ENCODE measurements at regions not wholly inside any gene's neighbourhood (a gene's known extent, or its start where the extent isn't known, plus 50 kb on each side); places are given as distances from the start of the nearest gene placed in this dataset.
"Not testable (repeated sequence)": the region's sequence is repeated elsewhere in the genome, so short reads cannot be mapped to it uniquely, and the experiment has no call there.

- TF ChIP-seq ATF6 (CRISPR knock-in tag; IDR thresholded peaks at IDR 0.05): no peak
These were observed 283.1 kb upstream of the RASGRP1 start (continued) for GRCh38 chr15:38847666-38848065.

GRCh38 chr15:38849046-38849445 lies 284.4 kb upstream of the RASGRP1 start:
- H3K27ac Mint-ChIP-seq: no peak overlapping the region
- H3K4me3 Mint-ChIP-seq: no peak overlapping the region

GRCh38 chr15:38852188-38852587 lies 287.6 kb upstream of the RASGRP1 start:
- H3K27me3 Mint-ChIP-seq (ENCODE audit: low read depth); H3K4me1 Mint-ChIP-seq; H3K4me3 Mint-ChIP-seq; H3K27ac Mint-ChIP-seq; H3K9me3 Mint-ChIP-seq; H3K36me3 Mint-ChIP-seq; POLR2A ChIA-PET; DNase-seq (ENCODE audit: low spot score); CTCF ChIA-PET; ATAC-seq: not testable (repeated sequence)

More at GRCh38 chr15:38849046-38849445, 284.4 kb upstream of the RASGRP1 start:
- ATAC-seq (no peak), DNase-seq (ENCODE audit: low spot score) (no peak)
- H3K27me3 Mint-ChIP-seq (ENCODE audit: low read depth): no peaks in the 10 kb centered on the region
- CTCF ChIA-PET: interaction anchor here (0.7 to 1.2 kb wide), 2 partner anchors 24 to 731 kb away, joined by 3 to 4 read pairs; no protein-coding TSS in a partner anchor
- POLR2A ChIA-PET: no interaction called here
- no peak for TF ChIP-seq NR1H2 (CRISPR knock-in tag; IDR thresholded peaks at IDR 0.05)
- H3K9me3 Mint-ChIP-seq: no peaks in the 10 kb centered on the region
- H3K4me1 Mint-ChIP-seq: peaks cover 12% of the 10 kb centered on the region
- no peaks in the 10 kb centered on the region for H3K36me3 Mint-ChIP-seq

DNA sequence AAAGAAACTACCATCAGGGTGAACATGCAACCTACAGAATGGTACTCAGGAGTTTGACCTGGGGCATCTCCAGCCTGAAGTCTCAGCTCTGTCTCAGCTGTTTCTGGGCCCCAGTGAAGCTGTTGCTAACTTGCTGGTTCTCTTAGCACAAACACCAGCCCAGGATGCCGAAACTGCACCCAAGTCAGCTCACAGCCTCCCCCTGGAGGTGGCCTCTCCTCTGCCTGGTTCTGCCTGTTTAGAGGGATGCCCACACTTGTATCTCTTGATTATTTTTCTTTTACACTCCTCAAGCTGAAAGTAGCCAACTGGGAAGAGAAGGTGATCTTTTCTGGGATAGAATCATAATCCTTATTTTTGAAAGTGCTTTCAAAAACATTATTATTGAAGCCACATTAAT lies 289.0 kb upstream of the RASGRP1 start:
- Mint-ChIP-seq H3K36me3 (no peaks in the 10 kb centered on the region), H3K4me3 (no peak overlapping the region), H3K27ac (no peak overlapping the region), H3K4me1 (0 out of 2 replicates have a peak, but pooled peaks cover 4% of the 10 kb centered on the region), H3K27me3 (ENCODE audit: low read depth) (no peaks in the 10 kb centered on the region), H3K9me3 (peaks cover 12% of the 10 kb centered on the region)
- POLR2A ChIA-PET: no interaction called here
- peak; percentile 99 for ATAC-seq
- peak; percentile 75 for DNase-seq (ENCODE audit: low spot score)
- TF ChIP-seq ZNF317 (CRISPR knock-in tag; IDR thresholded peaks at IDR 0.05; ENCODE audit: borderline replicate concordance, low read depth) (no peak), MXD4 (CRISPR knock-in tag; IDR thresholded peaks at IDR 0.05; ENCODE audit: borderline replicate concordance) (no peak), PRDM15 (CRISPR knock-in tag; IDR thresholded peaks at IDR 0.05) (no peak), RELA (CRISPR knock-in tag; IDR thresholded peaks at IDR 0.05; ENCODE audit: borderline replicate concordance) (no peak)
- CTCF ChIA-PET: interaction anchor here (0.6 to 2.3 kb wide), 15 partner anchors 10 to 154 kb away, joined by 3 to 14 read pairs (median 4); no protein-coding TSS in a partner anchor

- H3K27ac Mint-ChIP-seq: no peak overlapping the region
- H3K4me3 Mint-ChIP-seq: no peak overlapping the region
- ChIA-PET CTCF (interaction anchor here (1.5 to 2.3 kb wide), 2 partner anchors 9 to 149 kb away, joined by 5 to 14 read pairs; no protein-coding TSS in a partner anchor), POLR2A (no interaction called here)
- H3K36me3 Mint-ChIP-seq: no peaks in the 10 kb centered on the region
- H3K27me3 Mint-ChIP-seq (ENCODE audit: low read depth): no peaks in the 10 kb centered on the region
- peaks cover 12% of the 10 kb centered on the region for H3K9me3 Mint-ChIP-seq
- DNase-seq (ENCODE audit: low spot score) (no peak), ATAC-seq (no peak)
- H3K4me1 Mint-ChIP-seq: no peaks in the 10 kb centered on the region
- TF ChIP-seq USF2 (CRISPR knock-in tag; IDR thresholded peaks at IDR 0.05): no peak
- TF ChIP-seq JUN (CRISPR knock-in tag; IDR thresholded peaks at IDR 0.05): no peak
- TF ChIP-seq ZNF416 (CRISPR knock-in tag; IDR thresholded peaks at IDR 0.05): no peak
- TF ChIP-seq TCF7 (CRISPR knock-in tag; IDR thresholded peaks at IDR 0.05; ENCODE audit: low read depth): no peak
- TF ChIP-seq FOXP4 (CRISPR knock-in tag; IDR thresholded peaks at IDR 0.05): no peak
- TF ChIP-seq, protein P1, sequence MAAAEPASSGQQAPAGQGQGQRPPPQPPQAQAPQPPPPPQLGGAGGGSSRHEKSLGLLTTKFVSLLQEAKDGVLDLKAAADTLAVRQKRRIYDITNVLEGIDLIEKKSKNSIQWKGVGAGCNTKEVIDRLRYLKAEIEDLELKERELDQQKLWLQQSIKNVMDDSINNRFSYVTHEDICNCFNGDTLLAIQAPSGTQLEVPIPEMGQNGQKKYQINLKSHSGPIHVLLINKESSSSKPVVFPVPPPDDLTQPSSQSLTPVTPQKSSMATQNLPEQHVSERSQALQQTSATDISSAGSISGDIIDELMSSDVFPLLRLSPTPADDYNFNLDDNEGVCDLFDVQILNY (CRISPR knock-in tag; IDR thresholded peaks at IDR 0.05): no peak
- TF ChIP-seq CBFB (CRISPR knock-in tag; IDR thresholded peaks at IDR 0.05; ENCODE audit: low read depth): no peak
- TF ChIP-seq, protein P2, sequence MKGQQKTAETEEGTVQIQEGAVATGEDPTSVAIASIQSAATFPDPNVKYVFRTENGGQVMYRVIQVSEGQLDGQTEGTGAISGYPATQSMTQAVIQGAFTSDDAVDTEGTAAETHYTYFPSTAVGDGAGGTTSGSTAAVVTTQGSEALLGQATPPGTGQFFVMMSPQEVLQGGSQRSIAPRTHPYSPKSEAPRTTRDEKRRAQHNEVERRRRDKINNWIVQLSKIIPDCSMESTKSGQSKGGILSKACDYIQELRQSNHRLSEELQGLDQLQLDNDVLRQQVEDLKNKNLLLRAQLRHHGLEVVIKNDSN (CRISPR knock-in tag; IDR thresholded peaks at IDR 0.05): no peak
- TF ChIP-seq SP1 (CRISPR knock-in tag; conservative IDR thresholded peaks at IDR 0.05): no peak
- no peak for TF ChIP-seq ZNF671 (CRISPR knock-in tag; IDR thresholded peaks at IDR 0.05)
These were observed 289.9 kb upstream of the RASGRP1 start for GRCh38 chr15:38854506-38854905.
